ENCODE measurements at regions not wholly inside any gene's neighbourhood (a gene's known extent, or its start where the extent isn't known, plus 50 kb on each side); places are given as distances from the start of the nearest gene placed in this dataset.

- TF ChIP-seq CTCF (IDR thresholded peaks at IDR 0.05) = no peak
- no peak for TF ChIP-seq ZFX (IDR thresholded peaks at IDR 0.05; ENCODE audit: borderline replicate concordance)
Measured at GRCh38 chr18:1435487-1435886, 530.8 kb downstream of the ADCYAP1 start.

Measured in 22Rv1 (cell line).